Suprapubic skin (tissue), 4 donors: ENCODE measurements at regions not wholly inside any gene's neighbourhood (a gene's known extent, or its start where the extent isn't known, plus 50 kb on each side); places are given as distances from the start of the nearest gene placed in this dataset.

ENCODE experiments used
- CTCF ChIP-seq, 2 donors: fragments of 200-600 bp in 1 of 2; fragments of 450-650 bp in 1 of 2; sonication (generic) in 1 of 2; IDR thresholded peaks; one replicate each; pipeline ENCODE4 v1.5.1; 2016 to 2019; ENCODE audit warnings: antibody characterized with exemption in 2 of 2, mild to moderate bottlenecking in 1 of 2, moderate library complexity in 1 of 2
- EP300 ChIP-seq: sonication (generic); formaldehyde crosslinking; IDR thresholded peaks from one replicate; pipeline ENCODE4 v1.6.1; 2017; ENCODE audit warnings: antibody characterized with exemption
- POLR2A ChIP-seq, 2 donors: fragments of 450-650 bp; IDR thresholded peaks; one replicate each; pipeline ENCODE4 v1.6.1; 2017; ENCODE audit warnings: antibody characterized with exemption in 2 of 2, mild to moderate bottlenecking in 2 of 2, moderate library complexity in 2 of 2
- POLR2AphosphoS5 ChIP-seq, 3 donors: sonication (generic); formaldehyde crosslinking; IDR thresholded peaks; one replicate each; pipeline ENCODE4 v1.6.1; 2017; ENCODE audit warnings: antibody characterized with exemption in 3 of 3

- TF ChIP-seq CTCF (IDR thresholded peaks at IDR 0.05) = no peak
- no peak for TF ChIP-seq POLR2A (IDR thresholded peaks at IDR 0.05)
- TF ChIP-seq POLR2AphosphoS5 (IDR thresholded peaks at IDR 0.05) = no peak
- TF ChIP-seq EP300 = no peak
Observed at GRCh38 chr5:23419115-23419514, 88.3 kb upstream of the PRDM9 start.
